B cell (primary cell): ENCODE measurements at regions not wholly inside any gene's neighbourhood (a gene's known extent, or its start where the extent isn't known, plus 50 kb on each side); places are given as distances from the start of the nearest gene placed in this dataset.

Source experiments
- ATAC-seq: fragments of 200-7000 bp; cut with Tn5 transposase; one replicate; pipeline ENCODE4 v1.10.0; 2021; ENCODE audit warnings: low read depth, mild to moderate bottlenecking, moderate number of reproducible peaks, moderate library complexity
- CTCF ChIA-PET: fragments of 350-600 bp; sonication (Branson Sonifier 250); formaldehyde crosslinking; loops from one replicate; lab custom pipeline; 2021; ENCODE audit warnings: antibody characterized with exemption, inconsistent platforms; lab: Charles Lee
- POLR2A ChIA-PET: fragments of 350-600 bp; sonication (Branson Sonifier 250); formaldehyde crosslinking; loops from one replicate; lab custom pipeline; 2021; ENCODE audit warnings: antibody characterized with exemption; lab: Charles Lee
- DNase-seq: peaks from one replicate; pipeline ENCODE4 v3.0.0; 2013
- H2AFZ ChIP-seq: 2 replicates; pipeline ENCODE4 v1.6.1; 2012; ENCODE audit warnings: mild to moderate bottlenecking, low read depth, low read length; ENCODE audit not compliant: insufficient read depth, poor library complexity, severe bottlenecking
- H3K27ac ChIP-seq, 2 donors: 1 replicate in 1 of 2; 2 replicates in 1 of 2; pipeline ENCODE4 v1.5.1; 2012 to 2013; ENCODE audit warnings: low read length in 2 of 2, mild to moderate bottlenecking in 2 of 2, moderate library complexity in 1 of 2
- H3K27me3 ChIP-seq, 4 experiments: fragments of 200-600 bp in 1 of 4; sonication (generic) in 1 of 4; replicated peaks in 1 of 4; 1 replicate in 2 of 4; 2 replicates in 2 of 4; pipeline versions ENCODE4 v1.6.1 to v1.7.0; 2013 to 2016; ENCODE audit warnings: low read length in 3 of 4, mild to moderate bottlenecking in 2 of 4, mixed read lengths in 1 of 4, moderate library complexity in 1 of 4; ENCODE audit not compliant: insufficient read depth in 4 of 4, control insufficient read depth in 3 of 4; ENCODE audit errors: control extremely low read depth in 1 of 4
- H3K36me3 ChIP-seq, 2 experiments: replicated peaks in 1 of 2; 1 replicate in 1 of 2; 2 replicates in 1 of 2; pipeline versions ENCODE4 v1.6.1 to v1.7.1; 2013; ENCODE audit warnings: low read length in 1 of 2; ENCODE audit not compliant: insufficient read depth in 2 of 2, control insufficient read depth in 1 of 2; ENCODE audit errors: control extremely low read depth in 1 of 2, extremely low read depth in 1 of 2
- H3K4me1 ChIP-seq, 2 donors: fragments of 200-600 bp in 1 of 2; sonication (generic) in 1 of 2; 1 replicate in 1 of 2; 2 replicates in 1 of 2; pipeline versions ENCODE4 v1.5.1 to v1.6.1; 2013 to 2017; ENCODE audit warnings: low read length in 2 of 2; ENCODE audit not compliant: control insufficient read depth in 2 of 2, insufficient read depth in 2 of 2
- H3K4me2 ChIP-seq: replicated peaks from 2 replicates; pipeline ENCODE3; 2012; ENCODE audit warnings: mild to moderate bottlenecking, low read depth, low read length; ENCODE audit not compliant: poor library complexity, severe bottlenecking
- H3K4me3 ChIP-seq, 5 experiments: fragments of 200-600 bp in 1 of 5; sonication (generic) in 1 of 5; 1 replicate in 3 of 5; 2 replicates in 2 of 5; pipeline versions ENCODE4 v1.5.1 to v1.7.0; 2011 to 2016; ENCODE audit warnings: low read length in 4 of 5, mild to moderate bottlenecking in 4 of 5, low read depth in 2 of 5, control low read depth in 1 of 5, moderate library complexity in 1 of 5; ENCODE audit not compliant: insufficient read depth in 1 of 5; ENCODE audit errors: control extremely low read depth in 1 of 5, extremely low read depth in 1 of 5
- H3K79me2 ChIP-seq: fragments of 200-600 bp; sonication (generic); one replicate; pipeline ENCODE4 v1.6.0; 2016; ENCODE audit warnings: low read length; ENCODE audit not compliant: control insufficient read depth, insufficient read depth
- H3K9ac ChIP-seq: fragments of 200-600 bp; sonication (generic); 2 replicates; pipeline ENCODE4 v1.6.1; 2017; ENCODE audit warnings: mild to moderate bottlenecking, low read length, moderate library complexity
- H3K9me3 ChIP-seq, 3 donors: one replicate each; pipeline versions ENCODE4 v1.6.1 to v1.7.1; 2013; ENCODE audit warnings: low read length in 2 of 3; ENCODE audit not compliant: control insufficient read depth in 2 of 3, insufficient read depth in 1 of 3; ENCODE audit errors: control extremely low read depth in 1 of 3
- H4K20me1 ChIP-seq: 2 replicates; pipeline ENCODE4 v1.6.0; 2012; ENCODE audit warnings: mild to moderate bottlenecking, low read length; ENCODE audit not compliant: insufficient read depth, control insufficient read depth, poor library complexity, severe bottlenecking
- H3K27ac Mint-ChIP-seq: one replicate; pipeline ENCODE4 v1.8.0; 2021; ENCODE audit warnings: mixed read lengths
- H3K27me3 Mint-ChIP-seq: one replicate; pipeline ENCODE4 v1.8.0; 2021; ENCODE audit warnings: mixed read lengths
- H3K4me1 Mint-ChIP-seq: one replicate; pipeline ENCODE4 v1.8.0; 2021; ENCODE audit warnings: mixed read lengths
- H3K4me3 Mint-ChIP-seq: one replicate; pipeline ENCODE4 v1.8.0; 2021; ENCODE audit warnings: mixed read lengths
- H3K9me3 Mint-ChIP-seq: one replicate; pipeline ENCODE4 v1.8.0; 2022; ENCODE audit warnings: mixed read lengths; ENCODE audit not compliant: insufficient read depth
- CTCF ChIP-seq: fragments of 200-600 bp; IDR thresholded peaks from one replicate; pipeline ENCODE4 v1.8.0; 2022; ENCODE audit warnings: antibody characterized with exemption, mild to moderate bottlenecking
- EZH2 ChIP-seq: IDR thresholded peaks from 2 replicates; pipeline ENCODE4 v1.6.1; 2012; ENCODE audit warnings: borderline replicate concordance, low read depth, mild to moderate bottlenecking, moderate library complexity, low read length; ENCODE audit not compliant: insufficient read depth, poor library complexity, severe bottlenecking
- WGBS: methylation state at CpG from one replicate; pipeline ENCODE4 v1.1.5; 2013; ENCODE audit warnings: missing lambda C conversion rate; ENCODE audit not compliant: insufficient coverage; 5-methylcytosine and 5-hydroxymethylcytosine counted together
- intact Hi-C: fragments of 100-400 bp; cut with micrococcal nuclease; formaldehyde crosslinking; loops from one replicate; pipeline ENCODE4 v1.10.0; 2022

GRCh38 chr2:64799592-64800252 is 146.0 kb upstream of the SERTAD2 start:
- no peak for ATAC-seq
- no peaks in the 10 kb centered on the region for H3K4me1 ChIP-seq
- intact Hi-C loops: no loop called here
- TF ChIP-seq CTCF: no peak
- no peak for TF ChIP-seq EZH2
- H3K27me3 ChIP-seq: no peaks in the 10 kb centered on the region
- no peaks in the 10 kb centered on the region for H4K20me1 ChIP-seq
- H3K79me2 ChIP-seq: no peaks in the 10 kb centered on the region
- no peaks in the 10 kb centered on the region for H3K9me3 Mint-ChIP-seq
- ChIA-PET POLR2A (interaction anchor here (0.6 kb wide), 1 partner anchor 141 kb away, joined by 10 read pairs; no protein-coding TSS in a partner anchor), CTCF (interaction anchor here (0.5 to 1.1 kb wide), 2 partner anchors 153 to 641 kb away, joined by 3 read pairs; no protein-coding TSS in a partner anchor)
- no peak overlapping the region for H3K27ac ChIP-seq
- no peak overlapping the region for H3K4me2 ChIP-seq
- no peak overlapping the region for H3K4me3 Mint-ChIP-seq
- no peak overlapping the region for H2AFZ ChIP-seq
- no peak overlapping the region for H3K4me3 ChIP-seq
- no peaks in the 10 kb centered on the region for H3K4me1 Mint-ChIP-seq
- H3K27ac Mint-ChIP-seq: no peak overlapping the region
- no peak for DNase-seq
- WGBS: no CpG with 5 or more reads among the region's 4 CpGs
- no peaks in the 10 kb centered on the region for H3K9me3 ChIP-seq
- no peaks in the 10 kb centered on the region for H3K27me3 Mint-ChIP-seq
- no peaks in the 10 kb centered on the region for H3K36me3 ChIP-seq
- no peak overlapping the region for H3K9ac ChIP-seq

- H3K9me3 ChIP-seq: no peaks in the 10 kb centered on the region
- ATAC-seq: no peak
These were observed 150.1 kb upstream of the SERTAD2 start for GRCh38 chr2:64803776-64804175.

More at GRCh38 chr2:64803776-64804175, 150.1 kb upstream of the SERTAD2 start:
- Mint-ChIP-seq H3K4me3 (no peak overlapping the region), H3K9me3 (no peaks in the 10 kb centered on the region), H3K4me1 (peaks cover 12% of the 10 kb centered on the region), H3K27me3 (no peaks in the 10 kb centered on the region), H3K27ac (no peak overlapping the region)
- Histone ChIP-seq H3K27me3 (no peaks in the 10 kb centered on the region), H4K20me1 (no peaks in the 10 kb centered on the region), H3K27ac (no peak overlapping the region), H3K79me2 (no peaks in the 10 kb centered on the region), H2AFZ (no peak overlapping the region), H3K36me3 (no peaks in the 10 kb centered on the region), H3K9ac (no peak overlapping the region), H3K4me1 (peaks cover 0 to 8% of the 10 kb centered on the region in 2 donors), H3K4me3 (no peak overlapping the region), H3K4me2 (no peak overlapping the region)
- no peak for DNase-seq
- intact Hi-C loops: no loop called here
- POLR2A ChIA-PET: no interaction called here
- TF ChIP-seq CTCF: no peak
- TF ChIP-seq EZH2: no peak
- WGBS: no CpG with 5 or more reads among the region's 2 CpGs
- CTCF ChIA-PET: no interaction called here
